Central memory CD8-positive, alpha-beta T cell (primary cell): ENCODE measurements at regions not wholly inside any gene's neighbourhood (a gene's known extent, or its start where the extent isn't known, plus 50 kb on each side); places are given as distances from the start of the nearest gene placed in this dataset.

Source experiments
- ATAC-seq: fragments of 150-1000 bp; cut with Tn5 transposase; replicated peaks from 2 replicates; pipeline ENCODE4 v1.10.0; 2022; ENCODE audit warnings: mild to moderate bottlenecking, moderate FRiP score, moderate number of reproducible peaks; ENCODE audit not compliant: poor library complexity, severe bottlenecking; ENCODE audit errors: extremely low read depth
- DNase-seq, 2 donors: peaks; one replicate each; pipeline ENCODE4 v3.0.0; 2021; ENCODE audit warnings: low spot score in 2 of 2
- H3K27ac Mint-ChIP-seq: one replicate; pipeline ENCODE4 v1.8.0; 2022; ENCODE audit warnings: low read depth, mild to moderate bottlenecking, moderate library complexity, mixed read lengths
- H3K27me3 Mint-ChIP-seq: one replicate; pipeline ENCODE4 v1.8.0; 2022; ENCODE audit warnings: mixed read lengths
- H3K36me3 Mint-ChIP-seq: one replicate; pipeline ENCODE4 v1.8.0; 2022; ENCODE audit warnings: mild to moderate bottlenecking, moderate library complexity, mixed read lengths; ENCODE audit not compliant: insufficient read depth
- H3K4me1 Mint-ChIP-seq: one replicate; pipeline ENCODE4 v1.8.0; 2022; ENCODE audit warnings: mixed read lengths
- H3K4me3 Mint-ChIP-seq: one replicate; pipeline ENCODE4 v1.8.0; 2022; ENCODE audit warnings: mild to moderate bottlenecking, moderate library complexity, mixed read lengths
- H3K9me3 Mint-ChIP-seq: one replicate; pipeline ENCODE4 v1.8.0; 2022; ENCODE audit warnings: mixed read lengths

GRCh38 chr3:178272841-178273240, 263.4 kb upstream of the KCNMB2 start:
- Mint-ChIP-seq H3K36me3 (no peaks in the 10 kb centered on the region), H3K4me3 (no peak overlapping the region), H3K27me3 (no peaks in the 10 kb centered on the region), H3K27ac (no peak overlapping the region), H3K4me1 (no peaks in the 10 kb centered on the region), H3K9me3 (no peaks in the 10 kb centered on the region)
- no peak for ATAC-seq
- DNase-seq = no peak

GRCh38 chr3:178274711-178275110, 261.5 kb upstream of the KCNMB2 start:
- Mint-ChIP-seq H3K9me3 (peaks cover 10% of the 10 kb centered on the region), H3K27ac (no peak overlapping the region), H3K36me3 (no peaks in the 10 kb centered on the region), H3K27me3 (no peaks in the 10 kb centered on the region), H3K4me1 (no peaks in the 10 kb centered on the region), H3K4me3 (no peak overlapping the region)
- no peak for ATAC-seq
- no peak for DNase-seq

- H3K27ac Mint-ChIP-seq = no peak overlapping the region
- peaks cover 14% of the 10 kb centered on the region for H3K9me3 Mint-ChIP-seq
- no peaks in the 10 kb centered on the region for H3K27me3 Mint-ChIP-seq
- DNase-seq = no peak
- H3K4me3 Mint-ChIP-seq = no peak overlapping the region
- H3K4me1 Mint-ChIP-seq = no peaks in the 10 kb centered on the region
- no peaks in the 10 kb centered on the region for H3K36me3 Mint-ChIP-seq
- ATAC-seq = no peak
Observed at GRCh38 chr3:178275311-178275710, 260.9 kb upstream of the KCNMB2 start.

GRCh38 chr3:178275793-178276192, 260.4 kb upstream of the KCNMB2 start:
- no peak overlapping the region for H3K4me3 Mint-ChIP-seq
- ATAC-seq = no peak
- H3K4me1 Mint-ChIP-seq = no peaks in the 10 kb centered on the region
- no peaks in the 10 kb centered on the region for H3K36me3 Mint-ChIP-seq
- H3K27me3 Mint-ChIP-seq = no peaks in the 10 kb centered on the region
- H3K27ac Mint-ChIP-seq = no peak overlapping the region
- H3K9me3 Mint-ChIP-seq = peaks cover 18% of the 10 kb centered on the region
- no peak for DNase-seq

GRCh38 chr3:178277605-178278004, 258.6 kb upstream of the KCNMB2 start:
- no peak for DNase-seq
- ATAC-seq = no peak
- H3K4me1 Mint-ChIP-seq = no peaks in the 10 kb centered on the region
- peaks cover 22% of the 10 kb centered on the region for H3K9me3 Mint-ChIP-seq
- H3K27me3 Mint-ChIP-seq = no peaks in the 10 kb centered on the region
- no peak overlapping the region for H3K27ac Mint-ChIP-seq
- H3K36me3 Mint-ChIP-seq = no peaks in the 10 kb centered on the region
- H3K4me3 Mint-ChIP-seq = no peak overlapping the region

- H3K27me3 Mint-ChIP-seq = peaks cover 17% of the 10 kb centered on the region
- ATAC-seq (no peak), DNase-seq (no peak)
- H3K4me3 Mint-ChIP-seq = no peak overlapping the region
- no peaks in the 10 kb centered on the region for H3K36me3 Mint-ChIP-seq
- H3K9me3 Mint-ChIP-seq = peaks cover 35% of the 10 kb centered on the region
- no peak overlapping the region for H3K27ac Mint-ChIP-seq
- no peaks in the 10 kb centered on the region for H3K4me1 Mint-ChIP-seq
Observed at GRCh38 chr3:178283561-178283960, 252.7 kb upstream of the KCNMB2 start.

GRCh38 chr3:178284181-178284580, 252.1 kb upstream of the KCNMB2 start:
- DNase-seq (no peak), ATAC-seq (no peak)
- Mint-ChIP-seq H3K27me3 (peaks cover 17% of the 10 kb centered on the region), H3K36me3 (no peaks in the 10 kb centered on the region), H3K9me3 (peaks cover 34% of the 10 kb centered on the region), H3K4me3 (no peak overlapping the region), H3K4me1 (no peaks in the 10 kb centered on the region), H3K27ac (no peak overlapping the region)

GRCh38 chr3:178288074-178288473, 248.2 kb upstream of the KCNMB2 start:
- DNase-seq = no peak
- Mint-ChIP-seq H3K27me3 (peaks cover 17% of the 10 kb centered on the region), H3K4me1 (no peaks in the 10 kb centered on the region), H3K36me3 (no peaks in the 10 kb centered on the region), H3K4me3 (no peak overlapping the region), H3K9me3 (peaks cover 17% of the 10 kb centered on the region), H3K27ac (no peak overlapping the region)
- ATAC-seq = no peak

- peaks cover 17% of the 10 kb centered on the region for H3K27me3 Mint-ChIP-seq
- DNase-seq (no peak), ATAC-seq (no peak)
- H3K4me3 Mint-ChIP-seq = no peak overlapping the region
- H3K4me1 Mint-ChIP-seq = no peaks in the 10 kb centered on the region
- H3K27ac Mint-ChIP-seq = peak overlapping the region; percentile 11
- no peaks in the 10 kb centered on the region for H3K36me3 Mint-ChIP-seq
- H3K9me3 Mint-ChIP-seq = peaks cover 17% of the 10 kb centered on the region
Observed at GRCh38 chr3:178289544-178290160, 246.6 kb upstream of the KCNMB2 start.

- Mint-ChIP-seq H3K27me3 (peaks cover 7% of the 10 kb centered on the region), H3K9me3 (peaks cover 17% of the 10 kb centered on the region), H3K4me3 (no peak overlapping the region), H3K4me1 (no peaks in the 10 kb centered on the region), H3K27ac (no peak overlapping the region), H3K36me3 (no peaks in the 10 kb centered on the region)
- DNase-seq = no peak
- ATAC-seq = no peak
Observed at GRCh38 chr3:178291574-178292370, 244.5 kb upstream of the KCNMB2 start.

- Mint-ChIP-seq H3K27me3 (no peaks in the 10 kb centered on the region), H3K36me3 (no peaks in the 10 kb centered on the region), H3K9me3 (no peaks in the 10 kb centered on the region), H3K4me3 (no peak overlapping the region), H3K4me1 (no peaks in the 10 kb centered on the region), H3K27ac (no peak overlapping the region)
- no peak for DNase-seq
- no peak for ATAC-seq
Observed at GRCh38 chr3:178295292-178295912, 240.8 kb upstream of the KCNMB2 start.

GRCh38 chr3:178297199-178297598, 239.0 kb upstream of the KCNMB2 start:
- ATAC-seq = no peak
- no peak for DNase-seq
- Mint-ChIP-seq H3K36me3 (no peaks in the 10 kb centered on the region), H3K27me3 (no peaks in the 10 kb centered on the region), H3K27ac (no peak overlapping the region), H3K4me1 (no peaks in the 10 kb centered on the region), H3K4me3 (no peak overlapping the region), H3K9me3 (no peaks in the 10 kb centered on the region)

GRCh38 chr3:178297740-178298139, 238.5 kb upstream of the KCNMB2 start:
- Mint-ChIP-seq H3K9me3 (no peaks in the 10 kb centered on the region), H3K4me1 (no peaks in the 10 kb centered on the region), H3K4me3 (no peak overlapping the region), H3K27ac (no peak overlapping the region), H3K27me3 (no peaks in the 10 kb centered on the region), H3K36me3 (peaks cover 2% of the 10 kb centered on the region)
- ATAC-seq (no peak), DNase-seq (no peak)
